GM12872 (cell line): ENCODE measurements at regions not wholly inside any gene's neighbourhood (a gene's known extent, or its start where the extent isn't known, plus 50 kb on each side); places are given as distances from the start of the nearest gene placed in this dataset.

Experiments
- CTCF ChIP-seq: IDR thresholded peaks from 3 replicates; pipeline ENCODE4 v1.5.1; 2011; ENCODE audit warnings: low read depth, mild to moderate bottlenecking, low read length, moderate library complexity; ENCODE audit not compliant: insufficient read depth

- no peak for TF ChIP-seq CTCF
These were observed 625.2 kb upstream of the CELF2 start for GRCh38 chr10:10392511-10392910.

DNA sequence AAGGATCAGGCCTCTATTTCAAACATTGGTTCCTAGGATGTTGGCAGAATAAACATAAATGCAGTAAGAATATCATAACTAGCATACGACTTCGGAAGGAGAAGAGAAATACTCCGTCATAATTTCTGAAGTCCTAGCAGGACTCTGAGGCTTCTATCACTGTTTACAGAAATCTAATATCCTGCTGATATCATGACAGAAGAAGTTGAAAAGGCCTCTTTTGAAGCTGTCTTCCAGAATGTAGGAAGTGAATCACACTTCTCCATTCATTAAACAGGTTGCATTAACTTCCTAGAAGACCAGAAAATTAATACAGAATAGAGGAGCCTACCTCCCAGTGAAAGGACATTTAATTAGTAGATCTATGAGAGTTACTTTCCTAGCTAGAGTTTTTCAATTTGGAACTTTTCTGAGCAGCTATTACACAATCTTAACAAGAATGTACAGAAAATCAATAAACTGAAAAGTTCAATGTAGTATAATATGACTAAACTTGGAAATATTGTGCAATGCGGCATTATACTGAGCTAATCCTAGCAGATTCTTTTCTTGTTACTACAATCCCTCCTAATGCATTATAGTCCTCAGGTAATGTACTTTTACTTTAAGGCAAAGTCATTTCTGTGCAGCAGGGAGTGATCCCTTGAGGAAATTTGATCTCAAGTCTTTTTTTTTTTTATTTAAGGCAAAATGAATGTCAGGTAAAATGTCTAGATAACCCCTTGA lies 622.6 kb upstream of the CELF2 start:
- TF ChIP-seq CTCF = no peak

GRCh38 chr10:10396601-10397000 lies 621.1 kb upstream of the CELF2 start:
- no peak for TF ChIP-seq CTCF

DNA sequence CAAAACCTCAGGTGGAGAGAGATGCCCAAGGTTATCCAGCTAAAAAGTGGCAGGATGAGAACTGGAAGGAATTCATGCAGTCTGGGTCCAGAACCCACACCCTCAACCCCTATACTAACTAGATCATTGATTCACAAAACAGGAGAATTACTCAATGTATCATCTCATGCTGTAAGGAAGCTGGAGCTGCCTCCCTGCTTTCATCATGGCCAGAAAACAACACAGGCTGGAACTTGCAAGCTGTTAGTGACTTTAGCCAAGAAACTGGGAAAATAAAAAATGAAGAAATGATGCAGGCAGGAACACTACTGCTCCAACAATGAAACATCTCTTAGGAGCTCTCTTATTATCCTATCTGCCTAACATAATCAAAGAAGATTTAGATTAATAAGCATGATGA lies 619.8 kb upstream of the CELF2 start:
- no peak for TF ChIP-seq CTCF

- no peak for TF ChIP-seq CTCF
These were observed 613.9 kb upstream of the CELF2 start for GRCh38 chr10:10403762-10404161.

- no peak for TF ChIP-seq CTCF
These were observed 600.0 kb upstream of the CELF2 start for GRCh38 chr10:10417671-10418070.

DNA sequence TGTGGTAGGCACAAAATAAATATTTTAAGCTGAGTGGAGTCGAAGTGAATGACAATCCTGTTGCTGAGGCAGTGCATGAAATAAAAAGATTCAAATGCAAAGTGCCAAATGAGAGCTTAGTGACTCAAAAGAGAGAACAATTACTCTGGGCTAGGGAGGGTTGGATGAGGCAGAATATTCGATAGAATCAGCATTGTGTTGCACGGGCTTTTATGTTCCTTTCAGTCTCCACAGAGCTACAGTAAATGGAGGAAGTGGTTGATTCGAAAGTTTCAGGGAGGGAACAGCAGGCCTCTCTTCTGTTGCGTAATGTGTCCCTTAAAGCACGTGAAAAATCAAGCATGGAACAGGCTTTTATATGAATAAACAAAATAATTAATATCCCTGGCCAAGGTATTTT lies 599.3 kb upstream of the CELF2 start:
- TF ChIP-seq CTCF = no peak
